GM23248 (cell line): ENCODE measurements at regions not wholly inside any gene's neighbourhood (a gene's known extent, or its start where the extent isn't known, plus 50 kb on each side); places are given as distances from the start of the nearest gene placed in this dataset.
A peak's percentile ranks its signal among the peaks of the same experiment; 100 is the strongest.
"Not testable (repeated sequence)": the region's sequence is repeated elsewhere in the genome, so short reads cannot be mapped to it uniquely, and the experiment has no call there.

Experiments used
- DNase-seq: peaks from one replicate; pipeline ENCODE4 v3.0.0-alpha.2; 2015
- H2AFZ ChIP-seq: fragments of 200-600 bp; sonication (generic); 2 replicates; pipeline ENCODE4 v1.6.1; 2016; ENCODE audit warnings: antibody characterized with exemption
- H3F3A ChIP-seq: fragments of 200-600 bp; sonication (generic); 2 replicates; pipeline ENCODE4 v1.6.1; 2016; ENCODE audit warnings: mild to moderate bottlenecking, antibody characterized with exemption, mixed run types; ENCODE audit not compliant: insufficient read depth
- H3K27ac ChIP-seq: fragments of 200-600 bp; sonication (generic); 2 replicates; pipeline ENCODE4 v1.5.1; 2016; ENCODE audit warnings: mild to moderate bottlenecking
- H3K27me3 ChIP-seq: fragments of 200-600 bp; sonication (generic); replicated peaks from 2 replicates; pipeline ENCODE4 v1.6.1; 2016; ENCODE audit warnings: mild to moderate bottlenecking; ENCODE audit not compliant: insufficient read depth
- H3K36me3 ChIP-seq: fragments of 200-600 bp; sonication (generic); 2 replicates; pipeline ENCODE4 v1.6.1; 2016; ENCODE audit warnings: low read depth, mild to moderate bottlenecking
- H3K4me1 ChIP-seq: fragments of 200-600 bp; sonication (generic); 2 replicates; pipeline ENCODE4 v1.6.1; 2016; ENCODE audit warnings: mild to moderate bottlenecking; ENCODE audit not compliant: insufficient read depth
- H3K4me2 ChIP-seq: fragments of 200-600 bp; sonication (generic); one replicate; pipeline ENCODE4 v1.6.1; 2016; ENCODE audit warnings: mild to moderate bottlenecking; ENCODE audit not compliant: unreplicated experiment
- H3K4me3 ChIP-seq: fragments of 200-600 bp; sonication (generic); 2 replicates; pipeline ENCODE4 v1.5.1; 2016; ENCODE audit warnings: mild to moderate bottlenecking
- H3K79me2 ChIP-seq: fragments of 200-600 bp; sonication (generic); 2 replicates; pipeline ENCODE4 v1.6.1; 2016; ENCODE audit warnings: mild to moderate bottlenecking; ENCODE audit not compliant: insufficient read depth
- H3K9ac ChIP-seq: fragments of 200-600 bp; sonication (generic); 2 replicates; pipeline ENCODE4 v1.6.1; 2016; ENCODE audit warnings: mild to moderate bottlenecking
- H3K9me2 ChIP-seq: fragments of 200-600 bp; sonication (generic); 2 replicates; pipeline ENCODE4 v1.6.1; 2016; ENCODE audit warnings: mixed run types, mild to moderate bottlenecking, moderate library complexity; ENCODE audit not compliant: insufficient read depth
- H3K9me3 ChIP-seq: fragments of 200-600 bp; sonication (generic); one replicate; pipeline ENCODE4 v1.6.1; 2017; ENCODE audit warnings: low read depth
- H4K20me1 ChIP-seq: fragments of 200-600 bp; sonication (generic); 2 replicates; pipeline ENCODE4 v1.6.0; 2016; ENCODE audit not compliant: insufficient read depth
- EZH2 ChIP-seq: fragments of 200-600 bp; sonication (generic); IDR thresholded peaks from 2 replicates; pipeline ENCODE4 v1.6.1; 2018; ENCODE audit warnings: antibody characterized with exemption, mild to moderate bottlenecking; ENCODE audit not compliant: insufficient read depth, poor library complexity, severe bottlenecking
- EZH2phosphoT487 ChIP-seq: fragments of 200-600 bp; sonication (generic); IDR thresholded peaks from 2 replicates; pipeline ENCODE4 v1.6.1; 2018; ENCODE audit warnings: antibody characterized with exemption, moderate library complexity, mild to moderate bottlenecking, low read depth; ENCODE audit not compliant: insufficient read depth
- WGBS, 2 experiments: methylation state at CpG; one replicate each; pipeline ENCODE4 v1.1.6; 2015 to 2017; ENCODE audit warnings: low lambda C conversion rate in 2 of 2, low coverage in 1 of 2; ENCODE audit errors: missing lambda C conversion rate in 2 of 2; 5-methylcytosine and 5-hydroxymethylcytosine counted together
- in situ Hi-C: fragments of 300-500 bp; cut with MboI; formaldehyde crosslinking; loops from 2 replicates; pipeline ENCODE4 v1.15.0; 2020

GRCh38 chr9:110015759-110016158 lies 192.2 kb downstream of the C9orf152 start:
- H3K9ac ChIP-seq, result no peak overlapping the region
- in situ Hi-C loops, result no loop called here
- H3K4me2 ChIP-seq, result peak overlapping the region; percentile 38
- peaks cover 16% of the 10 kb centered on the region for H3K4me1 ChIP-seq
- no peaks in the 10 kb centered on the region for H3K9me2 ChIP-seq
- H3K4me3 ChIP-seq, result no peak overlapping the region
- H3K27ac ChIP-seq, result peak overlapping the region; percentile 64
- TF ChIP-seq EZH2 (no peak), EZH2phosphoT487 (no peak)
- no peaks in the 10 kb centered on the region for H3K36me3 ChIP-seq
- 48% methylated on average over 5 of the region's 5 CpGs for WGBS, 2 experiments
- no peaks in the 10 kb centered on the region for H3K79me2 ChIP-seq
- DNase-seq, result peak; percentile 68
- no peaks in the 10 kb centered on the region for H4K20me1 ChIP-seq
- H3F3A ChIP-seq, result peaks cover 35% of the 10 kb centered on the region
- H3K9me3 ChIP-seq, result no peaks in the 10 kb centered on the region
- no peak overlapping the region for H2AFZ ChIP-seq
- H3K27me3 ChIP-seq, result no peaks in the 10 kb centered on the region

GRCh38 chr9:110016340-110016739 lies 191.6 kb downstream of the C9orf152 start:
- H3K4me2 ChIP-seq, result peak overlapping the region; percentile 38
- H3K27ac ChIP-seq, result peak overlapping the region; percentile 64

GRCh38 chr9:110020216-110020615 lies 187.7 kb downstream of the C9orf152 start:
- in situ Hi-C loops, H4K20me1 ChIP-seq, H3K9ac ChIP-seq, H3K79me2 ChIP-seq, H3K4me3 ChIP-seq, H3K27me3 ChIP-seq, H2AFZ ChIP-seq, H3K9me3 ChIP-seq, H3K9me2 ChIP-seq, H3K4me2 ChIP-seq, H3K36me3 ChIP-seq: not testable (repeated sequence)
- WGBS, 2 experiments, result 30 to 39% methylated on average over 4 of the region's 4 CpGs
- peak; percentile 34 for DNase-seq
- H3F3A ChIP-seq, result peaks cover 32% of the 10 kb centered on the region
- H3K4me1 ChIP-seq, result peaks cover 16% of the 10 kb centered on the region
- peak overlapping the region; percentile 15; the same call in 1 of the 2 replicates for H3K27ac ChIP-seq

More at GRCh38 chr9:110016340-110016739, 191.6 kb downstream of the C9orf152 start:
- in situ Hi-C loops, result no loop called here
- WGBS, 2 experiments, result 90 to 91% methylated on average over 2 of the region's 2 CpGs
- TF ChIP-seq EZH2phosphoT487 (no peak), EZH2 (no peak)
- Histone ChIP-seq H3K4me3 (no peak overlapping the region), H3K4me1 (peaks cover 16% of the 10 kb centered on the region), H3K36me3 (no peaks in the 10 kb centered on the region), H3K9me2 (no peaks in the 10 kb centered on the region), H3K9ac (no peak overlapping the region), H4K20me1 (no peaks in the 10 kb centered on the region), H3K27me3 (no peaks in the 10 kb centered on the region), H3K9me3 (no peaks in the 10 kb centered on the region), H3F3A (peaks cover 36% of the 10 kb centered on the region), H2AFZ (no peak overlapping the region), H3K79me2 (no peaks in the 10 kb centered on the region)
- peak; percentile 77 for DNase-seq

- no peak overlapping the region for H3K4me2 ChIP-seq
- in situ Hi-C loops, result no loop called here
These were observed 186.1 kb downstream of the C9orf152 start for GRCh38 chr9:110021891-110022290.

GRCh38 chr9:110023221-110023620 lies 184.7 kb downstream of the C9orf152 start:
- H3K79me2 ChIP-seq, in situ Hi-C loops, H3K9me3 ChIP-seq, H3K4me1 ChIP-seq, H3K9ac ChIP-seq, H3K4me3 ChIP-seq, H2AFZ ChIP-seq, DNase-seq, H3K27ac ChIP-seq, H3K36me3 ChIP-seq, H3K4me2 ChIP-seq, H3K9me2 ChIP-seq, H3K27me3 ChIP-seq, H4K20me1 ChIP-seq: not testable (repeated sequence)
- WGBS, 2 experiments, result 96 to 97% methylated on average over 8 of the region's 8 CpGs
- H3F3A ChIP-seq, result peaks cover 20% of the 10 kb centered on the region

More at GRCh38 chr9:110021891-110022290, 186.1 kb downstream of the C9orf152 start:
- peaks cover 4% of the 10 kb centered on the region; the same call in 1 of the 2 replicates for H3K79me2 ChIP-seq
- no peak overlapping the region for H3K9ac ChIP-seq
- no peaks in the 10 kb centered on the region for H3K27me3 ChIP-seq
- peaks cover 17% of the 10 kb centered on the region for H3F3A ChIP-seq
- no peaks in the 10 kb centered on the region for H3K4me1 ChIP-seq
- H3K36me3 ChIP-seq, result no peaks in the 10 kb centered on the region
- TF ChIP-seq EZH2 (no peak), EZH2phosphoT487 (no peak)
- H2AFZ ChIP-seq, result no peak overlapping the region
- H3K27ac ChIP-seq, result no peak overlapping the region
- DNase-seq, result no peak
- no peaks in the 10 kb centered on the region for H4K20me1 ChIP-seq
- no peaks in the 10 kb centered on the region for H3K9me2 ChIP-seq
- H3K4me3 ChIP-seq, result no peak overlapping the region
- no peaks in the 10 kb centered on the region for H3K9me3 ChIP-seq
- 81 to 84% methylated on average over 2 of the region's 2 CpGs for WGBS, 2 experiments
